Tibial artery (tissue), 4 donors: ENCODE measurements at regions not wholly inside any gene's neighbourhood (a gene's known extent, or its start where the extent isn't known, plus 50 kb on each side); places are given as distances from the start of the nearest gene placed in this dataset.

Experiments
- DNase-seq, 2 donors: peaks; one replicate each; pipeline ENCODE4 v3.0.0-alpha.2; 2019
- H3K27ac ChIP-seq, 2 donors: fragments of 200-600 bp; sonication (generic) in 1 of 2; 1 replicate in 1 of 2; 2 replicates in 1 of 2; pipeline ENCODE4 v1.5.1; 2018 to 2019; ENCODE audit warnings: mild to moderate bottlenecking in 1 of 2
- H3K27me3 ChIP-seq, 2 donors: fragments of 200-600 bp; sonication (generic) in 1 of 2; one replicate each; pipeline versions ENCODE4 v1.5.1 to v1.6.0; 2016 to 2019
- H3K36me3 ChIP-seq, 3 donors: fragments of 200-600 bp; sonication (generic) in 2 of 3; one replicate each; pipeline ENCODE4 v1.5.1; 2016 to 2019; ENCODE audit warnings: mild to moderate bottlenecking in 2 of 3
- H3K4me1 ChIP-seq, 4 donors: fragments of 200-600 bp; sonication (generic) in 2 of 4; 1 replicate in 3 of 4; 2 replicates in 1 of 4; pipeline ENCODE4 v1.5.1; 2016 to 2019
- H3K4me3 ChIP-seq, 2 donors: fragments of 200-600 bp; sonication (generic) in 1 of 2; 1 replicate in 1 of 2; 2 replicates in 1 of 2; pipeline ENCODE4 v1.5.1; 2018 to 2019; ENCODE audit warnings: mild to moderate bottlenecking in 2 of 2
- H3K9me3 ChIP-seq, 3 donors: fragments of 200-600 bp; sonication (generic) in 1 of 3; one replicate each; pipeline ENCODE4 v1.5.1; 2016 to 2019
- CTCF ChIP-seq, 2 experiments: fragments of 200-600 bp in 1 of 2; fragments of 450-650 bp in 1 of 2; IDR thresholded peaks; one replicate each; pipeline ENCODE4 v1.5.1; 2017 to 2019; ENCODE audit warnings: antibody characterized with exemption in 2 of 2, mild to moderate bottlenecking in 1 of 2, moderate library complexity in 1 of 2
- intact Hi-C: fragments of 100-400 bp; cut with DNase I; formaldehyde crosslinking; loops from one replicate; pipeline ENCODE4 v1.15.0; 2023; ENCODE audit warnings: low total_unique reads

DNA sequence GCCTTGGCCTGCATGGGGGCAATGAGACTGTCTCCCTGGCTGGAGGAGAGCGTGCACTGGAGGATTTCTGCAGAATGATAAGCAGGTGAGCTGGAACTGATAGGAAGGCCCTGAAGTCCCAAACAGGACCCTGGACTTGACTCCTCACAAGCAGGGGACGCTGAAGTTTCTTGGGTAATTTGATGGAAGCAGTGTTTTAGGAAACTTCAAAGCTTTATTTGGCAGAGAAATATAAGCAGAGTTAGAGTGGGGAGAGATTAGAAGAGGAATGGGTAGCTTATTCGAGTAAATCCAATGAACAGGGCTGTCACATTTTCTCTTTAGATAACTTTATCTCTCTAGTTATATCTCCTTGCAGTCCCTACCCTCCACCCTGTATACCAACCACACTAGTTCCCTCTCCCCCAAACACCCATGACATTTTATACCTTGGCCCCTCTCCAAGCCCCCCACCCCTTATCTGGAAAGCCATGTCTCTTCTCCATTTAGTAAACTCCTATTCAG, 73.6 kb upstream of the IGFBP5 start:
- DNase-seq: no peak
- no peaks in the 10 kb centered on the region for H3K27me3 ChIP-seq

GRCh38 chr2:216765761-216766262, 70.5 kb upstream of the IGFBP5 start:
- DNase-seq: no peak
- Histone ChIP-seq H3K27ac (no peak overlapping the region), H3K9me3 (no peaks in the 10 kb centered on the region), H3K36me3 (no peaks in the 10 kb centered on the region), H3K4me1 (peaks cover 0 to 7% (median 3%) of the 10 kb centered on the region in 4 donors), H3K4me3 (no peak overlapping the region), H3K27me3 (no peaks in the 10 kb centered on the region)
- intact Hi-C loops: no loop called here
- no peak for TF ChIP-seq CTCF (IDR thresholded peaks at IDR 0.05)

More for the DNA sequence above, 73.6 kb upstream of the IGFBP5 start:
- TF ChIP-seq CTCF (IDR thresholded peaks at IDR 0.05): no peak
- Histone ChIP-seq H3K4me3 (no peak overlapping the region), H3K27ac (no peak overlapping the region), H3K9me3 (no peaks in the 10 kb centered on the region), H3K4me1 (peaks cover 0 to 10% (median 10%) of the 10 kb centered on the region in 4 donors), H3K36me3 (no peaks in the 10 kb centered on the region)
- intact Hi-C loops: no loop called here

DNA sequence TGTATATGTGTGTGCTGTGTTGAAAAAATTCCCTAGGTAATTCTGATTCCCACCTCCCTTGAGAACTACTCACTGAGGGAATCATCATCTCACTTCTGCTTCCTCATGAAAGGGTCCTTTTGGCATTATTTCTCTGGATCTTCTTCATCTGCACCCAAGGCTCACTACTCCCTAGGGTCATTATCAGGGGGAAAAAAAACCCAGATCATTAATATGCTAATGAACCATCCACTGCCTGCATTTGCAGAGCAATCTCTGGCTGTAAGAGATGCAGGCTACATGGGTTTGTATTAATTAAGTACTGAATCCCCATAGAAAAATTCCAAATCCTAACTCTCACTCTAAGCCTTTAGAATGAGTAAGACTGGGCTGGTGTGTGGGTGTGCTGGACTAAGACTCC, 68.0 kb upstream of the IGFBP5 start:
- Histone ChIP-seq H3K27me3 (no peaks in the 10 kb centered on the region), H3K4me3 (no peak overlapping the region), H3K27ac (no peak overlapping the region), H3K36me3 (no peaks in the 10 kb centered on the region), H3K4me1 (peaks cover 0 to 8% (median 3%) of the 10 kb centered on the region in 4 donors), H3K9me3 (no peaks in the 10 kb centered on the region)
- intact Hi-C loops: no loop called here
- no peak for DNase-seq
- no peak for TF ChIP-seq CTCF (IDR thresholded peaks at IDR 0.05)

GRCh38 chr2:216761809-216762208, 66.5 kb upstream of the IGFBP5 start:
- intact Hi-C loops: no loop called here
- H3K4me1 ChIP-seq: peaks cover 0 to 8% (median 3%) of the 10 kb centered on the region in 4 donors
- no peak for TF ChIP-seq CTCF (IDR thresholded peaks at IDR 0.05)
- no peaks in the 10 kb centered on the region for H3K36me3 ChIP-seq
- no peak overlapping the region for H3K4me3 ChIP-seq
- no peaks in the 10 kb centered on the region for H3K27me3 ChIP-seq
- no peaks in the 10 kb centered on the region for H3K9me3 ChIP-seq
- H3K27ac ChIP-seq: no peak overlapping the region
- DNase-seq: no peak

GRCh38 chr2:216761133-216761532, 65.8 kb upstream of the IGFBP5 start:
- no peak for TF ChIP-seq CTCF (IDR thresholded peaks at IDR 0.05)
- no peak for DNase-seq
- no peak overlapping the region for H3K4me3 ChIP-seq
- no peaks in the 10 kb centered on the region for H3K36me3 ChIP-seq
- peaks cover 0 to 8% (median 3%) of the 10 kb centered on the region in 4 donors for H3K4me1 ChIP-seq
- no peaks in the 10 kb centered on the region for H3K27me3 ChIP-seq
- intact Hi-C loops: no loop called here
- no peaks in the 10 kb centered on the region for H3K9me3 ChIP-seq
- no peak overlapping the region for H3K27ac ChIP-seq
